ENCODE measurements at regions not wholly inside any gene's neighbourhood (a gene's known extent, or its start where the extent isn't known, plus 50 kb on each side); places are given as distances from the start of the nearest gene placed in this dataset.

DNA sequence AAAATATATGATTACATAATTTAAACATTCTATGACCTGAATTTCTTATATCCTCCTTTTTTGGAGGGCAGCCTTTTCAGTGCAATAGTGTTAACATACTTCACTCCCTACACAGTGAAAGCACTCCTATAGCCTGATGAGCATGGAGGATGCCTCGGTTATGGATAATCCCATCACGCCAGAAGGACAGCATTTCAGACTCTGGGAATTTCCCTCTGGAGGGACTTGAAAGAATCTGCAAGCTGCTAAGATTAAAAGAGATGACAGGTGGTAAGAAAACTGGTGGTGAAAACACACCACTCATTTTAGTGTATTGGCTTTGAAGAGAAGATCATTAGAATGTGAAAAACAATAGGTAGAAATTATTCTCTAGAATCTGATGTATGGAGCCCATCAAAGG lies 99.3 kb upstream of the LMNTD1 start:
- TF ChIP-seq, protein P1, sequence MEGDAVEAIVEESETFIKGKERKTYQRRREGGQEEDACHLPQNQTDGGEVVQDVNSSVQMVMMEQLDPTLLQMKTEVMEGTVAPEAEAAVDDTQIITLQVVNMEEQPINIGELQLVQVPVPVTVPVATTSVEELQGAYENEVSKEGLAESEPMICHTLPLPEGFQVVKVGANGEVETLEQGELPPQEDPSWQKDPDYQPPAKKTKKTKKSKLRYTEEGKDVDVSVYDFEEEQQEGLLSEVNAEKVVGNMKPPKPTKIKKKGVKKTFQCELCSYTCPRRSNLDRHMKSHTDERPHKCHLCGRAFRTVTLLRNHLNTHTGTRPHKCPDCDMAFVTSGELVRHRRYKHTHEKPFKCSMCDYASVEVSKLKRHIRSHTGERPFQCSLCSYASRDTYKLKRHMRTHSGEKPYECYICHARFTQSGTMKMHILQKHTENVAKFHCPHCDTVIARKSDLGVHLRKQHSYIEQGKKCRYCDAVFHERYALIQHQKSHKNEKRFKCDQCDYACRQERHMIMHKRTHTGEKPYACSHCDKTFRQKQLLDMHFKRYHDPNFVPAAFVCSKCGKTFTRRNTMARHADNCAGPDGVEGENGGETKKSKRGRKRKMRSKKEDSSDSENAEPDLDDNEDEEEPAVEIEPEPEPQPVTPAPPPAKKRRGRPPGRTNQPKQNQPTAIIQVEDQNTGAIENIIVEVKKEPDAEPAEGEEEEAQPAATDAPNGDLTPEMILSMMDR (IDR thresholded peaks at IDR 0.05; ENCODE audit: borderline replicate concordance, extremely low read depth, low read length, poor library complexity, severe bottlenecking), result no peak
- no peak for TF ChIP-seq EZH2 (IDR thresholded peaks at IDR 0.05; ENCODE audit: borderline replicate concordance, low read depth, low read length, severe bottlenecking)

All from DND-41 (cell line).